Uterus (tissue), 2 donors: ENCODE measurements at regions not wholly inside any gene's neighbourhood (a gene's known extent, or its start where the extent isn't known, plus 50 kb on each side); places are given as distances from the start of the nearest gene placed in this dataset.

Source experiments
- POLR2A ChIP-seq, 2 donors: fragments of 450-650 bp; IDR thresholded peaks; one replicate each; pipeline ENCODE4 v1.6.1; 2016; ENCODE audit warnings: antibody characterized with exemption in 2 of 2, mild to moderate bottlenecking in 1 of 2, moderate library complexity in 1 of 2
- TF ChIP-seq, protein P1 (sequence below), 4 experiments: fragments of 200-600 bp in 2 of 4; fragments of 450-650 bp in 2 of 4; sonication (generic) in 2 of 4; IDR thresholded peaks; one replicate each; pipeline ENCODE4 v1.5.1; 2016 to 2019; ENCODE audit warnings: antibody characterized with exemption in 4 of 4, mild to moderate bottlenecking in 2 of 4, moderate library complexity in 1 of 4

GRCh38 chr16:88131966-88132365 lies 180.7 kb downstream of the BANP start:
- TF ChIP-seq, protein P1, sequence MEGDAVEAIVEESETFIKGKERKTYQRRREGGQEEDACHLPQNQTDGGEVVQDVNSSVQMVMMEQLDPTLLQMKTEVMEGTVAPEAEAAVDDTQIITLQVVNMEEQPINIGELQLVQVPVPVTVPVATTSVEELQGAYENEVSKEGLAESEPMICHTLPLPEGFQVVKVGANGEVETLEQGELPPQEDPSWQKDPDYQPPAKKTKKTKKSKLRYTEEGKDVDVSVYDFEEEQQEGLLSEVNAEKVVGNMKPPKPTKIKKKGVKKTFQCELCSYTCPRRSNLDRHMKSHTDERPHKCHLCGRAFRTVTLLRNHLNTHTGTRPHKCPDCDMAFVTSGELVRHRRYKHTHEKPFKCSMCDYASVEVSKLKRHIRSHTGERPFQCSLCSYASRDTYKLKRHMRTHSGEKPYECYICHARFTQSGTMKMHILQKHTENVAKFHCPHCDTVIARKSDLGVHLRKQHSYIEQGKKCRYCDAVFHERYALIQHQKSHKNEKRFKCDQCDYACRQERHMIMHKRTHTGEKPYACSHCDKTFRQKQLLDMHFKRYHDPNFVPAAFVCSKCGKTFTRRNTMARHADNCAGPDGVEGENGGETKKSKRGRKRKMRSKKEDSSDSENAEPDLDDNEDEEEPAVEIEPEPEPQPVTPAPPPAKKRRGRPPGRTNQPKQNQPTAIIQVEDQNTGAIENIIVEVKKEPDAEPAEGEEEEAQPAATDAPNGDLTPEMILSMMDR (IDR thresholded peaks at IDR 0.05) = no peak
- TF ChIP-seq POLR2A (IDR thresholded peaks at IDR 0.05) = no peak
